ENCODE measurements at regions not wholly inside any gene's neighbourhood (a gene's known extent, or its start where the extent isn't known, plus 50 kb on each side); places are given as distances from the start of the nearest gene placed in this dataset.

GRCh38 chr5:91271999-91272398, 111.1 kb downstream of the ARRDC3 start:
- TF ChIP-seq CTCF (IDR thresholded peaks at IDR 0.05) (no peak), POLR2A (IDR thresholded peaks at IDR 0.05) (no peak)
